Karpas-422 (cell line): ENCODE measurements at regions not wholly inside any gene's neighbourhood (a gene's known extent, or its start where the extent isn't known, plus 50 kb on each side); places are given as distances from the start of the nearest gene placed in this dataset.
"Not testable (repeated sequence)": the region's sequence is repeated elsewhere in the genome, so short reads cannot be mapped to it uniquely, and the experiment has no call there.

Experiments used
- DNase-seq: peaks from one replicate; pipeline ENCODE4 v3.0.0-alpha.2; 2015
- H2AFZ ChIP-seq: fragments of 200-600 bp; sonication (generic); 2 replicates; pipeline ENCODE4 v1.6.1; 2014; ENCODE audit warnings: antibody characterized with exemption, low read length, mixed read lengths
- H3K27ac ChIP-seq: fragments of 200-600 bp; sonication (generic); 2 replicates; pipeline ENCODE4 v1.5.1; 2014; ENCODE audit warnings: mild to moderate bottlenecking, low read length, moderate library complexity
- H3K27me3 ChIP-seq: fragments of 200-600 bp; sonication (generic); 2 replicates; pipeline ENCODE4 v1.6.1; 2014; ENCODE audit warnings: low read length, mixed read lengths
- H3K36me3 ChIP-seq: fragments of 200-600 bp; sonication (generic); 2 replicates; pipeline ENCODE4 v1.6.1; 2014; ENCODE audit warnings: low read length, mixed read lengths; ENCODE audit not compliant: insufficient read depth
- H3K4me1 ChIP-seq: fragments of 200-600 bp; sonication (generic); 2 replicates; pipeline ENCODE4 v1.6.1; 2014; ENCODE audit warnings: mild to moderate bottlenecking, low read length, mixed read lengths
- H3K4me2 ChIP-seq: fragments of 200-600 bp; sonication (generic); 2 replicates; pipeline ENCODE4 v1.6.1; 2014; ENCODE audit warnings: low read length, low read depth, mild to moderate bottlenecking; ENCODE audit not compliant: poor library complexity, severe bottlenecking
- H3K4me3 ChIP-seq: fragments of 200-600 bp; sonication (generic); 2 replicates; pipeline ENCODE4 v1.5.1; 2014; ENCODE audit warnings: mild to moderate bottlenecking, antibody characterized with exemption, low read length, mixed read lengths
- H3K79me2 ChIP-seq: fragments of 200-600 bp; sonication (generic); 2 replicates; pipeline ENCODE4 v1.6.1; 2014; ENCODE audit warnings: mild to moderate bottlenecking, low read length, mixed read lengths
- H3K9ac ChIP-seq: fragments of 200-600 bp; sonication (generic); 2 replicates; pipeline ENCODE4 v1.6.0; 2014; ENCODE audit warnings: low read length
- H3K9me2 ChIP-seq: fragments of 200-600 bp; sonication (generic), shearing (Covaris generic); replicated peaks from 2 replicates; pipeline ENCODE4 v1.6.0; 2014; ENCODE audit warnings: mild to moderate bottlenecking, low read length, moderate library complexity; ENCODE audit not compliant: insufficient read depth
- H3K9me3 ChIP-seq: fragments of 300-700, 200-600 bp; sonication (generic); 2 replicates; pipeline ENCODE4 v1.6.1; 2014; ENCODE audit warnings: low read length, mixed read lengths
- H4K20me1 ChIP-seq: fragments of 200-600 bp; sonication (generic); 2 replicates; pipeline ENCODE4 v1.6.1; 2014; ENCODE audit warnings: mild to moderate bottlenecking, antibody characterized with exemption, low read length, low read depth; ENCODE audit not compliant: insufficient read depth

DNA sequence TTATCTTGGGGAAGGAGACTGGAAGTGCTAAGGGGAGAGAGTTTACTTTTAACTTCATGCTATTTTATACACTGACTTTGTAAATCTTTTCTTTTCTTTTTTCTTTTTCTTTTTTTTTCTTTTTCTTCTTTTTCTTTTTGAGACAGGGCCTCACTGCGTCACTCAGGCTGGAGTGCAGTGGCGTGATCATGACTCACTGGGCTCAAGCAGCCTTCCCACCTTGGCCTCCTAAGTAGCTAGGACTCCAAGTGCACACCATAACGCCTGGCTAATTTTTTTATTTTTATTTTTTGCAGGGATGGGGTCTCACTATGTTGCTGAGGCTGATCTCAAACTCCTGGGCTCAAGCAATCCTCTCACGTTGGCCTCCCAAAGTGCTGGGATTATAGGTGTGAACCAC is 294.6 kb upstream of the PRICKLE1 start:
- no peaks in the 10 kb centered on the region for H3K9me3 ChIP-seq
- no peak overlapping the region for H3K4me2 ChIP-seq
- no peaks in the 10 kb centered on the region for H3K36me3 ChIP-seq
- H4K20me1 ChIP-seq = no peaks in the 10 kb centered on the region
- no peaks in the 10 kb centered on the region for H3K4me1 ChIP-seq
- H3K79me2 ChIP-seq = no peaks in the 10 kb centered on the region
- no peak overlapping the region for H3K9ac ChIP-seq
- H2AFZ ChIP-seq = no peak overlapping the region
- H3K9me2 ChIP-seq = no peaks in the 10 kb centered on the region
- no peaks in the 10 kb centered on the region for H3K27me3 ChIP-seq
- no peak overlapping the region for H3K27ac ChIP-seq
- no peak for DNase-seq
- H3K4me3 ChIP-seq = no peak overlapping the region

DNA sequence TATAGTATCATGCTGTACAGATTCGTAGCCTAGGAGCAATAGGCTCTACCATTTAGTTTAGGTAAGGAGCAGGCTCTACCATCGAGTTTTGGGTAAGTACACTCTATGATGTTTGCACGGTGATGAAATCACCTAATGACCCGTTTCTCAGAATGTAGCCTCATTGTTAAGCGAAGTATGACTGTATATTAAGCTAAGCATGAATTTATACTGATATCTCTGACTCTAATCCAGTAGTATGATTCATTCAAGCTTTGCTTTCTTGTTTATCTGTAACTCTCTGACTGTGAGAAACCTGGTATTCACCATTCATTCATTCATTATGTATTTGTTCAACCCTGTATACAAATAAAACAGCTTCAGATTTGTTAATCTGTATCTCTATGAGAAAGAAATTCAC is 283.9 kb upstream of the PRICKLE1 start:
- H3K9ac ChIP-seq = no peak overlapping the region
- H3K27me3 ChIP-seq = no peaks in the 10 kb centered on the region
- no peaks in the 10 kb centered on the region for H3K9me3 ChIP-seq
- DNase-seq = no peak
- H3K4me1 ChIP-seq = no peaks in the 10 kb centered on the region
- H3K79me2 ChIP-seq = no peaks in the 10 kb centered on the region
- no peak overlapping the region for H3K4me3 ChIP-seq
- no peaks in the 10 kb centered on the region for H3K36me3 ChIP-seq
- no peaks in the 10 kb centered on the region for H3K9me2 ChIP-seq
- H4K20me1 ChIP-seq = no peaks in the 10 kb centered on the region
- no peak overlapping the region for H3K4me2 ChIP-seq
- no peak overlapping the region for H2AFZ ChIP-seq
- no peak overlapping the region for H3K27ac ChIP-seq

- H3K9me3 ChIP-seq = no peaks in the 10 kb centered on the region
- no peaks in the 10 kb centered on the region for H4K20me1 ChIP-seq
- no peak for DNase-seq
- no peaks in the 10 kb centered on the region for H3K27me3 ChIP-seq
- no peaks in the 10 kb centered on the region for H3K9me2 ChIP-seq
- no peak overlapping the region for H3K4me3 ChIP-seq
- no peak overlapping the region for H2AFZ ChIP-seq
- no peaks in the 10 kb centered on the region for H3K36me3 ChIP-seq
- no peaks in the 10 kb centered on the region for H3K79me2 ChIP-seq
- no peak overlapping the region for H3K27ac ChIP-seq
- H3K4me1 ChIP-seq = no peaks in the 10 kb centered on the region
- H3K9ac ChIP-seq = no peak overlapping the region
- no peak overlapping the region for H3K4me2 ChIP-seq
Measured at GRCh38 chr12:42871816-42872215, 282.3 kb upstream of the PRICKLE1 start.

- Histone ChIP-seq H3K27ac (no peak overlapping the region), H3K9me2 (no peaks in the 10 kb centered on the region), H3K4me1 (no peaks in the 10 kb centered on the region), H3K79me2 (no peaks in the 10 kb centered on the region), H4K20me1 (no peaks in the 10 kb centered on the region), H3K4me3 (no peak overlapping the region), H3K9me3 (no peaks in the 10 kb centered on the region), H3K4me2 (no peak overlapping the region), H3K36me3 (no peaks in the 10 kb centered on the region), H2AFZ (no peak overlapping the region), H3K9ac (no peak overlapping the region), H3K27me3 (no peaks in the 10 kb centered on the region)
- no peak for DNase-seq
Measured at GRCh38 chr12:42868291-42868690, 278.7 kb upstream of the PRICKLE1 start.

- H3K36me3 ChIP-seq = no peaks in the 10 kb centered on the region
- no peaks in the 10 kb centered on the region for H3K9me3 ChIP-seq
- no peak overlapping the region for H3K4me2 ChIP-seq
- no peaks in the 10 kb centered on the region for H4K20me1 ChIP-seq
- no peaks in the 10 kb centered on the region for H3K79me2 ChIP-seq
- H3K9ac ChIP-seq = no peak overlapping the region
- H3K27me3 ChIP-seq = no peaks in the 10 kb centered on the region
- H2AFZ ChIP-seq = no peak overlapping the region
- no peak overlapping the region for H3K27ac ChIP-seq
- H3K4me1 ChIP-seq = no peaks in the 10 kb centered on the region
- H3K4me3 ChIP-seq = no peak overlapping the region
- no peak for DNase-seq
- H3K9me2 ChIP-seq = no peaks in the 10 kb centered on the region
Measured at GRCh38 chr12:42865282-42865681, 275.7 kb upstream of the PRICKLE1 start.

DNA sequence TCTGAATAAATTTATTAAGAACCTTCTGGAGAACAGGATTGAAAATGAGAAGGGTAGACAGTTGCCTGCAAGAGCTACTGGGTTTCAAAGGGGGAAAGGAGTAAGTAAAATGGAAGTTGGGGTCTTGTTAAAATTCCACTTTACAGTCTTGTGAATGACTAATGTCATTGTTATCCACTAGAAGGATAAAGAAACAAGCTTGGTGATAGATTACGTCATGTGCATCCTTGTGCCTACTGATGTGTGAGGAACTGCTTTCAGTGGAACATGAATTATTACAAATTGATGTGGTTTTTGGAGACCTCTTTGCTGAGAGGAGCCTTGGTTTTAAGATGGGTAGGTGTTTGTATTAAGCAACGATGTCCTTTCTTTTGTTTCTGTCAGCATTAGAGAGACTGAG is 272.5 kb upstream of the PRICKLE1 start:
- Histone ChIP-seq H3K4me3 (no peak overlapping the region), H3K27me3 (no peaks in the 10 kb centered on the region), H3K36me3 (no peaks in the 10 kb centered on the region), H4K20me1 (no peaks in the 10 kb centered on the region), H3K79me2 (no peaks in the 10 kb centered on the region), H3K27ac (no peak overlapping the region), H3K9me3 (no peaks in the 10 kb centered on the region), H3K4me2 (no peak overlapping the region), H2AFZ (no peak overlapping the region), H3K9ac (no peak overlapping the region), H3K4me1 (no peaks in the 10 kb centered on the region), H3K9me2 (no peaks in the 10 kb centered on the region)
- DNase-seq = no peak

DNA sequence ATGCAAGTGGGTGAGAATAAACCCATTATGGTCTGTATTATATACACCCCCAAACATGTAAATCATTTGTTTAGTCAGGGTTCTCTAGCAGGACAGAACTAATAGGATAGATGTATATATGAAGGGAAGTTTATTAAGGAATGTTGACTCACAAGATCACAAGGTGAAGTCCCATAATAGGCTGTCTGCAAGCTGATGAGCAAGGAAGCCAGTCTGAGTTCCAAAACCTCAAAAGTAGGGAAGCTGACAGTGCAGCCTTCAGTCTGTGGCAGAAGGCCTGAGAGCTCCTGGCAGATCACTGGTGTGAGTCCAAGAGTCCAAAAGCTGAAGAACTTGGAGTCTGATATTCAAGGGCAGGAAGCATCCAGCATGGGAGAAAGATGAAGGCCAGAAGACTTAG is 270.8 kb upstream of the PRICKLE1 start:
- not testable (repeated sequence) for H3K9me2 ChIP-seq, H3K4me3 ChIP-seq, H3K36me3 ChIP-seq, H3K27me3 ChIP-seq, H3K9me3 ChIP-seq, H3K4me1 ChIP-seq, H3K4me2 ChIP-seq, H2AFZ ChIP-seq, H4K20me1 ChIP-seq, H3K27ac ChIP-seq, H3K79me2 ChIP-seq, H3K9ac ChIP-seq, DNase-seq

- no peak for DNase-seq
- Histone ChIP-seq H3K27ac (no peak overlapping the region), H2AFZ (no peak overlapping the region), H3K4me2 (no peak overlapping the region), H3K9me2 (no peaks in the 10 kb centered on the region), H3K79me2 (no peaks in the 10 kb centered on the region), H3K9me3 (no peaks in the 10 kb centered on the region), H4K20me1 (no peaks in the 10 kb centered on the region), H3K36me3 (no peaks in the 10 kb centered on the region), H3K9ac (no peak overlapping the region), H3K27me3 (no peaks in the 10 kb centered on the region), H3K4me1 (no peaks in the 10 kb centered on the region), H3K4me3 (no peak overlapping the region)
Measured at GRCh38 chr12:42859612-42860011, 270.1 kb upstream of the PRICKLE1 start.

DNA sequence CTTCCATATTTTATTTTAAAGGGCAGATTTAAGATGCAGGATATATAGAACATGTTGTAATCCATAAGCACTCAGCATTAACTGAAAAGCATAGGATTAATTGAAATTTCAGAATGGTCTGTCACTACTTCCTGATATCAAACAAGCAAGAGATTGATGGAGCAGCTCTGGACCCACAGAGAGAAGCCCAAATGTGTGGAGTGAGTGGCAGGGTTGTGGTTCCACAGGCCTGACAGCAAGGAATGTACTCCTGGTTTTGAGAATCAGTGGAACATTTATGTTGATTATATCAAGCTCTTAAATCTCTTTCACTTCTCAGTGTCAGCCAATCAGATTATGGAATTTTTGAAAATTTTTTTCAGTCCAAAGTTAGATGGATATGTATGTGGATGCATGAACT is 267.6 kb upstream of the PRICKLE1 start:
- no peaks in the 10 kb centered on the region for H3K9me2 ChIP-seq
- H3K79me2 ChIP-seq = no peaks in the 10 kb centered on the region
- H3K9ac ChIP-seq = no peak overlapping the region
- H3K36me3 ChIP-seq = no peaks in the 10 kb centered on the region
- no peak for DNase-seq
- no peak overlapping the region for H3K4me2 ChIP-seq
- H3K4me3 ChIP-seq = no peak overlapping the region
- H3K27ac ChIP-seq = no peak overlapping the region
- H3K27me3 ChIP-seq = no peaks in the 10 kb centered on the region
- H2AFZ ChIP-seq = no peak overlapping the region
- no peaks in the 10 kb centered on the region for H3K9me3 ChIP-seq
- no peaks in the 10 kb centered on the region for H4K20me1 ChIP-seq
- no peaks in the 10 kb centered on the region for H3K4me1 ChIP-seq
